ENCODE measurements at regions not wholly inside any gene's neighbourhood (a gene's known extent, or its start where the extent isn't known, plus 50 kb on each side); places are given as distances from the start of the nearest gene placed in this dataset.

- TF ChIP-seq, protein P1, sequence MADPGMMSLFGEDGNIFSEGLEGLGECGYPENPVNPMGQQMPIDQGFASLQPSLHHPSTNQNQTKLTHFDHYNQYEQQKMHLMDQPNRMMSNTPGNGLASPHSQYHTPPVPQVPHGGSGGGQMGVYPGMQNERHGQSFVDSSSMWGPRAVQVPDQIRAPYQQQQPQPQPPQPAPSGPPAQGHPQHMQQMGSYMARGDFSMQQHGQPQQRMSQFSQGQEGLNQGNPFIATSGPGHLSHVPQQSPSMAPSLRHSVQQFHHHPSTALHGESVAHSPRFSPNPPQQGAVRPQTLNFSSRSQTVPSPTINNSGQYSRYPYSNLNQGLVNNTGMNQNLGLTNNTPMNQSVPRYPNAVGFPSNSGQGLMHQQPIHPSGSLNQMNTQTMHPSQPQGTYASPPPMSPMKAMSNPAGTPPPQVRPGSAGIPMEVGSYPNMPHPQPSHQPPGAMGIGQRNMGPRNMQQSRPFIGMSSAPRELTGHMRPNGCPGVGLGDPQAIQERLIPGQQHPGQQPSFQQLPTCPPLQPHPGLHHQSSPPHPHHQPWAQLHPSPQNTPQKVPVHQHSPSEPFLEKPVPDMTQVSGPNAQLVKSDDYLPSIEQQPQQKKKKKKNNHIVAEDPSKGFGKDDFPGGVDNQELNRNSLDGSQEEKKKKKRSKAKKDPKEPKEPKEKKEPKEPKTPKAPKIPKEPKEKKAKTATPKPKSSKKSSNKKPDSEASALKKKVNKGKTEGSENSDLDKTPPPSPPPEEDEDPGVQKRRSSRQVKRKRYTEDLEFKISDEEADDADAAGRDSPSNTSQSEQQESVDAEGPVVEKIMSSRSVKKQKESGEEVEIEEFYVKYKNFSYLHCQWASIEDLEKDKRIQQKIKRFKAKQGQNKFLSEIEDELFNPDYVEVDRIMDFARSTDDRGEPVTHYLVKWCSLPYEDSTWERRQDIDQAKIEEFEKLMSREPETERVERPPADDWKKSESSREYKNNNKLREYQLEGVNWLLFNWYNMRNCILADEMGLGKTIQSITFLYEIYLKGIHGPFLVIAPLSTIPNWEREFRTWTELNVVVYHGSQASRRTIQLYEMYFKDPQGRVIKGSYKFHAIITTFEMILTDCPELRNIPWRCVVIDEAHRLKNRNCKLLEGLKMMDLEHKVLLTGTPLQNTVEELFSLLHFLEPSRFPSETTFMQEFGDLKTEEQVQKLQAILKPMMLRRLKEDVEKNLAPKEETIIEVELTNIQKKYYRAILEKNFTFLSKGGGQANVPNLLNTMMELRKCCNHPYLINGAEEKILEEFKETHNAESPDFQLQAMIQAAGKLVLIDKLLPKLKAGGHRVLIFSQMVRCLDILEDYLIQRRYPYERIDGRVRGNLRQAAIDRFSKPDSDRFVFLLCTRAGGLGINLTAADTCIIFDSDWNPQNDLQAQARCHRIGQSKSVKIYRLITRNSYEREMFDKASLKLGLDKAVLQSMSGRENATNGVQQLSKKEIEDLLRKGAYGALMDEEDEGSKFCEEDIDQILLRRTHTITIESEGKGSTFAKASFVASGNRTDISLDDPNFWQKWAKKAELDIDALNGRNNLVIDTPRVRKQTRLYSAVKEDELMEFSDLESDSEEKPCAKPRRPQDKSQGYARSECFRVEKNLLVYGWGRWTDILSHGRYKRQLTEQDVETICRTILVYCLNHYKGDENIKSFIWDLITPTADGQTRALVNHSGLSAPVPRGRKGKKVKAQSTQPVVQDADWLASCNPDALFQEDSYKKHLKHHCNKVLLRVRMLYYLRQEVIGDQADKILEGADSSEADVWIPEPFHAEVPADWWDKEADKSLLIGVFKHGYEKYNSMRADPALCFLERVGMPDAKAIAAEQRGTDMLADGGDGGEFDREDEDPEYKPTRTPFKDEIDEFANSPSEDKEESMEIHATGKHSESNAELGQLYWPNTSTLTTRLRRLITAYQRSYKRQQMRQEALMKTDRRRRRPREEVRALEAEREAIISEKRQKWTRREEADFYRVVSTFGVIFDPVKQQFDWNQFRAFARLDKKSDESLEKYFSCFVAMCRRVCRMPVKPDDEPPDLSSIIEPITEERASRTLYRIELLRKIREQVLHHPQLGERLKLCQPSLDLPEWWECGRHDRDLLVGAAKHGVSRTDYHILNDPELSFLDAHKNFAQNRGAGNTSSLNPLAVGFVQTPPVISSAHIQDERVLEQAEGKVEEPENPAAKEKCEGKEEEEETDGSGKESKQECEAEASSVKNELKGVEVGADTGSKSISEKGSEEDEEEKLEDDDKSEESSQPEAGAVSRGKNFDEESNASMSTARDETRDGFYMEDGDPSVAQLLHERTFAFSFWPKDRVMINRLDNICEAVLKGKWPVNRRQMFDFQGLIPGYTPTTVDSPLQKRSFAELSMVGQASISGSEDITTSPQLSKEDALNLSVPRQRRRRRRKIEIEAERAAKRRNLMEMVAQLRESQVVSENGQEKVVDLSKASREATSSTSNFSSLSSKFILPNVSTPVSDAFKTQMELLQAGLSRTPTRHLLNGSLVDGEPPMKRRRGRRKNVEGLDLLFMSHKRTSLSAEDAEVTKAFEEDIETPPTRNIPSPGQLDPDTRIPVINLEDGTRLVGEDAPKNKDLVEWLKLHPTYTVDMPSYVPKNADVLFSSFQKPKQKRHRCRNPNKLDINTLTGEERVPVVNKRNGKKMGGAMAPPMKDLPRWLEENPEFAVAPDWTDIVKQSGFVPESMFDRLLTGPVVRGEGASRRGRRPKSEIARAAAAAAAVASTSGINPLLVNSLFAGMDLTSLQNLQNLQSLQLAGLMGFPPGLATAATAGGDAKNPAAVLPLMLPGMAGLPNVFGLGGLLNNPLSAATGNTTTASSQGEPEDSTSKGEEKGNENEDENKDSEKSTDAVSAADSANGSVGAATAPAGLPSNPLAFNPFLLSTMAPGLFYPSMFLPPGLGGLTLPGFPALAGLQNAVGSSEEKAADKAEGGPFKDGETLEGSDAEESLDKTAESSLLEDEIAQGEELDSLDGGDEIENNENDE (IDR thresholded peaks at IDR 0.05; ENCODE audit: insufficient replicate concordance, low read length), result no peak
- no peak for TF ChIP-seq SIX5 (IDR thresholded peaks at IDR 0.05; ENCODE audit: low read depth, low read length)
Measured at GRCh38 chr17:13088666-13089065, 70.8 kb upstream of the ELAC2 start (continued).
